Left lung (tissue), 4 donors: ENCODE measurements at regions not wholly inside any gene's neighbourhood (a gene's known extent, or its start where the extent isn't known, plus 50 kb on each side); places are given as distances from the start of the nearest gene placed in this dataset.
"Not testable (repeated sequence)": the region's sequence is repeated elsewhere in the genome, so short reads cannot be mapped to it uniquely, and the experiment has no call there.

ENCODE experiments used
- ATAC-seq: fragments of 200-7000 bp; cut with Tn5 transposase; one replicate; pipeline ENCODE4 v1.9.1; 2020; ENCODE audit warnings: moderate library complexity
- DNase-seq, 4 donors: peaks; one replicate each; pipeline ENCODE4 v3.0.0-alpha.2; 2013 to 2020
- H3K27ac ChIP-seq, 2 donors: fragments of 200-600 bp; sonication (generic) in 1 of 2; one replicate each; pipeline versions ENCODE4 v1.5.0 to v1.8.0; 2020 to 2021
- H3K27me3 ChIP-seq, 2 donors: fragments of 200-600 bp; sonication (generic) in 1 of 2; one replicate each; pipeline versions ENCODE4 v1.5.0 to v1.8.0; 2020 to 2021
- H3K36me3 ChIP-seq, 2 donors: fragments of 200-600 bp; sonication (generic) in 1 of 2; one replicate each; pipeline versions ENCODE4 v1.5.0 to v1.8.0; 2020 to 2021
- H3K4me1 ChIP-seq, 2 donors: fragments of 200-600 bp; one replicate each; pipeline ENCODE4 v1.8.0; 2021
- H3K4me3 ChIP-seq, 2 donors: fragments of 200-600 bp; sonication (generic) in 1 of 2; one replicate each; pipeline versions ENCODE4 v1.5.0 to v1.8.0; 2020 to 2021; ENCODE audit warnings: mild to moderate bottlenecking in 1 of 2
- H3K9me3 ChIP-seq, 2 donors: fragments of 200-600 bp; sonication (generic) in 1 of 2; one replicate each; pipeline versions ENCODE4 v1.5.0 to v1.8.0; 2020 to 2021
- CTCF ChIP-seq, 2 donors: fragments of 200-600 bp; sonication (generic) in 1 of 2; IDR thresholded peaks; one replicate each; pipeline versions ENCODE4 v1.5.0 to v1.8.0; 2021; ENCODE audit warnings: antibody characterized with exemption in 2 of 2
- intact Hi-C, 2 donors: fragments of 100-400 bp; cut with DNase I; formaldehyde crosslinking; loops; one replicate each; pipeline versions ENCODE4 v1.11.2 to v1.14.2; 2022
- donor health status: DM: no; HTN: yes; CAD: no.
- donor health status: DM: no; HTN: no; CAD: no.

GRCh38 chr1:105072850-105073249 is 1323.2 kb downstream of the AMY1C start:
- no peaks in the 10 kb centered on the region for H3K4me1 ChIP-seq
- H3K27ac ChIP-seq = no peak overlapping the region
- intact Hi-C loops = no loop called here
- peaks cover 0 to 5% of the 10 kb centered on the region in 2 donors for H3K9me3 ChIP-seq
- TF ChIP-seq CTCF (IDR thresholded peaks at IDR 0.05) = no peak
- ATAC-seq (no peak), DNase-seq (no peak)
- H3K27me3 ChIP-seq = no peaks in the 10 kb centered on the region
- H3K4me3 ChIP-seq = no peak overlapping the region
- H3K36me3 ChIP-seq = no peaks in the 10 kb centered on the region

- no peaks in the 10 kb centered on the region for H3K27me3 ChIP-seq
- H3K4me1 ChIP-seq = no peaks in the 10 kb centered on the region
- no peak for ATAC-seq
- no peak overlapping the region for H3K27ac ChIP-seq
- no peak for DNase-seq
- TF ChIP-seq CTCF (IDR thresholded peaks at IDR 0.05) = no peak
- peaks cover 0 to 5% of the 10 kb centered on the region in 2 donors for H3K9me3 ChIP-seq
- intact Hi-C loops = no loop called here
- H3K4me3 ChIP-seq = no peak overlapping the region
- H3K36me3 ChIP-seq = no peaks in the 10 kb centered on the region
Observed at GRCh38 chr1:105073660-105074059, 1324.0 kb downstream of the AMY1C start.

- TF ChIP-seq CTCF (IDR thresholded peaks at IDR 0.05) = no peak
Observed at GRCh38 chr1:105083611-105084010, 1333.9 kb downstream of the AMY1C start.

GRCh38 chr1:105087506-105087905 is 1337.8 kb downstream of the AMY1C start:
- Histone ChIP-seq H3K36me3 (no peaks in the 10 kb centered on the region), H3K9me3 (peaks cover 0 to 5% of the 10 kb centered on the region in 2 donors), H3K27ac (no peak overlapping the region), H3K27me3 (no peaks in the 10 kb centered on the region), H3K4me1 (no peaks in the 10 kb centered on the region), H3K4me3 (no peak overlapping the region)
- no peak for TF ChIP-seq CTCF (IDR thresholded peaks at IDR 0.05)
- ATAC-seq = no peak
- intact Hi-C loops = no loop called here
- DNase-seq = no peak

More at GRCh38 chr1:105083611-105084010, 1333.9 kb downstream of the AMY1C start:
- Histone ChIP-seq H3K9me3 (no peaks in the 10 kb centered on the region), H3K4me1 (no peaks in the 10 kb centered on the region), H3K27me3 (no peaks in the 10 kb centered on the region), H3K36me3 (no peaks in the 10 kb centered on the region), H3K4me3 (no peak overlapping the region), H3K27ac (no peak overlapping the region)
- DNase-seq = no peak
- no peak for ATAC-seq
- intact Hi-C loops = no loop called here

GRCh38 chr1:105088166-105088565 is 1338.5 kb downstream of the AMY1C start:
- ATAC-seq (no peak), DNase-seq (no peak)
- intact Hi-C loops = no loop called here
- no peaks in the 10 kb centered on the region for H3K4me1 ChIP-seq
- no peak overlapping the region for H3K4me3 ChIP-seq
- H3K36me3 ChIP-seq = no peaks in the 10 kb centered on the region
- H3K27me3 ChIP-seq = no peaks in the 10 kb centered on the region
- TF ChIP-seq CTCF (IDR thresholded peaks at IDR 0.05) = no peak
- H3K9me3 ChIP-seq = peaks cover 0 to 5% of the 10 kb centered on the region in 2 donors
- no peak overlapping the region for H3K27ac ChIP-seq

GRCh38 chr1:105093893-105094292 is 1344.2 kb downstream of the AMY1C start:
- H3K4me3 ChIP-seq, ATAC-seq, H3K27me3 ChIP-seq, H3K4me1 ChIP-seq, H3K27ac ChIP-seq, DNase-seq, intact Hi-C loops, H3K36me3 ChIP-seq: not testable (repeated sequence)
- H3K9me3 ChIP-seq = peaks cover 0 to 19% of the 10 kb centered on the region in 2 donors
